Tibial nerve (tissue), 3 donors: ENCODE measurements at regions not wholly inside any gene's neighbourhood (a gene's known extent, or its start where the extent isn't known, plus 50 kb on each side); places are given as distances from the start of the nearest gene placed in this dataset.
"Not testable (repeated sequence)": the region's sequence is repeated elsewhere in the genome, so short reads cannot be mapped to it uniquely, and the experiment has no call there.

Experiments
- CTCF ChIP-seq, 5 experiments: fragments of 200-600 bp in 3 of 5; fragments of 450-650 bp in 2 of 5; sonication (generic) in 3 of 5; IDR thresholded peaks; one replicate each; pipeline ENCODE4 v1.5.1; 2016 to 2019; ENCODE audit warnings: antibody characterized with exemption in 5 of 5, mild to moderate bottlenecking in 3 of 5, moderate library complexity in 2 of 5
- POLR2A ChIP-seq, 2 donors: fragments of 450-650 bp; IDR thresholded peaks; one replicate each; pipeline ENCODE4 v1.6.1; 2017; ENCODE audit warnings: antibody characterized with exemption in 2 of 2, mild to moderate bottlenecking in 2 of 2, moderate library complexity in 2 of 2

GRCh38 chr1:145553795-145554194 lies 54.0 kb upstream of the GPR89A start:
- not testable (repeated sequence) for TF ChIP-seq CTCF, POLR2A (IDR thresholded peaks at IDR 0.05)
